ENCODE measurements at regions not wholly inside any gene's neighbourhood (a gene's known extent, or its start where the extent isn't known, plus 50 kb on each side); places are given as distances from the start of the nearest gene placed in this dataset.

GRCh38 chr2:16124881-16125613 lies 184.7 kb downstream of the MYCN start:
- no peak overlapping the region for H3K27ac ChIP-seq

GRCh38 chr2:16123856-16124780 lies 183.8 kb downstream of the MYCN start:
- no peak overlapping the region for H3K4me2 ChIP-seq (ENCODE audit: low read length)
- H2AFZ ChIP-seq: no peak overlapping the region
- H3K9ac ChIP-seq: no peak overlapping the region
- no peaks in the 10 kb centered on the region for H3K79me2 ChIP-seq
- no peak overlapping the region for H3K27ac ChIP-seq
- no peaks in the 10 kb centered on the region for H3K4me1 ChIP-seq
- no peak overlapping the region for H3K4me3 ChIP-seq (ENCODE audit: low read depth, low read length)
- H3K9me3 ChIP-seq (ENCODE audit: control insufficient read depth, low read length): no peaks in the 10 kb centered on the region
- H3K27me3 ChIP-seq (ENCODE audit: control insufficient read depth, insufficient read depth, low read length): no peaks in the 10 kb centered on the region
- H3K36me3 ChIP-seq (ENCODE audit: control insufficient read depth, insufficient read depth, low read length): peaks cover 4% of the 10 kb centered on the region
- no peak for TF ChIP-seq CTCF (IDR thresholded peaks at IDR 0.05)

More at GRCh38 chr2:16124881-16125613, 184.7 kb downstream of the MYCN start:
- no peak for TF ChIP-seq CTCF (IDR thresholded peaks at IDR 0.05)
- no peaks in the 10 kb centered on the region for H3K4me1 ChIP-seq
- no peaks in the 10 kb centered on the region for H3K9me3 ChIP-seq (ENCODE audit: control insufficient read depth, low read length)
- peaks cover 4% of the 10 kb centered on the region for H3K36me3 ChIP-seq (ENCODE audit: control insufficient read depth, insufficient read depth, low read length)
- H2AFZ ChIP-seq: no peak overlapping the region
- H3K4me3 ChIP-seq (ENCODE audit: low read depth, low read length): no peak overlapping the region
- no peak overlapping the region for H3K4me2 ChIP-seq (ENCODE audit: low read length)
- H3K9ac ChIP-seq: no peak overlapping the region
- H3K27me3 ChIP-seq (ENCODE audit: control insufficient read depth, insufficient read depth, low read length): no peaks in the 10 kb centered on the region
- H3K79me2 ChIP-seq: no peaks in the 10 kb centered on the region

- no peak overlapping the region for H3K9ac ChIP-seq
- H2AFZ ChIP-seq: no peak overlapping the region
- H3K4me1 ChIP-seq: no peaks in the 10 kb centered on the region
- peaks cover 4% of the 10 kb centered on the region for H3K36me3 ChIP-seq (ENCODE audit: control insufficient read depth, insufficient read depth, low read length)
- no peak overlapping the region for H3K4me2 ChIP-seq (ENCODE audit: low read length)
- H3K79me2 ChIP-seq: no peaks in the 10 kb centered on the region
- no peak overlapping the region for H3K4me3 ChIP-seq (ENCODE audit: low read depth, low read length)
- H3K9me3 ChIP-seq (ENCODE audit: control insufficient read depth, low read length): no peaks in the 10 kb centered on the region
- no peak for TF ChIP-seq CTCF (IDR thresholded peaks at IDR 0.05)
- H3K27ac ChIP-seq: no peak overlapping the region
- no peaks in the 10 kb centered on the region for H3K27me3 ChIP-seq (ENCODE audit: control insufficient read depth, insufficient read depth, low read length)
Measured at GRCh38 chr2:16123421-16123820, 183.1 kb downstream of the MYCN start.

- H3K79me2 ChIP-seq: no peaks in the 10 kb centered on the region
- TF ChIP-seq CTCF (IDR thresholded peaks at IDR 0.05): no peak
- H3K9ac ChIP-seq: no peak overlapping the region
- H3K36me3 ChIP-seq (ENCODE audit: control insufficient read depth, insufficient read depth, low read length): peaks cover 4% of the 10 kb centered on the region
- no peak overlapping the region for H3K27ac ChIP-seq
- H3K27me3 ChIP-seq (ENCODE audit: control insufficient read depth, insufficient read depth, low read length): no peaks in the 10 kb centered on the region
- no peaks in the 10 kb centered on the region for H3K4me1 ChIP-seq
- no peak overlapping the region for H3K4me2 ChIP-seq (ENCODE audit: low read length)
- no peak overlapping the region for H3K4me3 ChIP-seq (ENCODE audit: low read depth, low read length)
- no peak overlapping the region for H2AFZ ChIP-seq
- H3K9me3 ChIP-seq (ENCODE audit: control insufficient read depth, low read length): no peaks in the 10 kb centered on the region
Measured at GRCh38 chr2:16122556-16122955, 182.2 kb downstream of the MYCN start.
